ENCODE measurements at regions not wholly inside any gene's neighbourhood (a gene's known extent, or its start where the extent isn't known, plus 50 kb on each side); places are given as distances from the start of the nearest gene placed in this dataset.

DNA sequence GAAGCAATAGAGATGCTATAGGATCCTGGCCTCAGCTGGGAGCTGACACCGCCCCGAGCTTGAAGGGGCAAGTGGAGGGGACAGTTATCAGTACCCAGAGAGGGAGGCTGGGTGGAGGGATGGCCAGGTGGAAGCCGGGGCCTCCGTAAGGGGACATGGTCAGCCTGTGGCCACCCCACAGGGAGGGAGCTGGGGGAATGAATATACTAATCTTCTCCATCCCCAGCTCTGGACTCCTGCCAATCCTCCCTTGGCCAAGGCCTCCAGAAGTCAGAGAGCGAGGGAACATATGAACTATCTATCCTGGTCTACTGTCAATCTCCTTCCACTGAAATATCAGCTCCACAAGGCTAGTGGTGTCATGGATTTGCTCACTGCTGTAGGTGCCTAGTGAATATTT lies 109.3 kb downstream of the BOD1 start:
- Histone ChIP-seq H4K20me1 (ENCODE audit: insufficient read depth, low read length) (no peaks in the 10 kb centered on the region), H3K27ac (ENCODE audit: low read length) (no peak overlapping the region), H3K9ac (ENCODE audit: low read length) (no peak overlapping the region), H3K79me2 (ENCODE audit: low read length) (no peaks in the 10 kb centered on the region), H3K27me3 (ENCODE audit: low read depth, low read length) (peaks cover 15% of the 10 kb centered on the region; the same call in 1 of the 2 replicates), H3K4me1 (ENCODE audit: low read length) (no peaks in the 10 kb centered on the region), H2AFZ (ENCODE audit: low read depth, low read length) (no peak overlapping the region), H3K4me3 (ENCODE audit: low read length) (no peak overlapping the region), H3K4me2 (ENCODE audit: low read length) (no peak overlapping the region), H3K9me3 (ENCODE audit: insufficient read depth, low read length) (no peaks in the 10 kb centered on the region), H3K36me3 (replicated peaks; ENCODE audit: low read depth, low read length) (no peaks in the 10 kb centered on the region)
- TF ChIP-seq EZH2phosphoT487 (IDR thresholded peaks at IDR 0.05; ENCODE audit: low read depth) = no peak

DNA sequence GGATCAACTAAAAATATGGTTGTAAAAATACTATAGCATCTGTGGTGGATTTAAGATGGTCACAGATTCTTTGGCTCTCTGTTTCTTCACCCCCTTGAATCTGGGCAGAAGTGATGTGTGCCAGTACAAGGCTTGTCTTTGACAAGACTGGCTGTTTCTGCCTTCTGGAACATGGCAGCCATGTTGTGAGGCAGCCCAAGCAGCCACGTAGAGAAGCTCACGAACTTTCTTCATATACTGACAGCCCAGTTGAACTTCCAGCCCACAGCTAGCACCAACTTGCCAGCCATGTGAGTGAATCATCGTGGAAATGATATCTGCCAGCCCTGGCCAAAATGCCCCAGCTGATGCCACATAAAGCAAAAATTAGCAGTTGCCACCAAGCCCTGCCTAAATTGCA lies 110.8 kb downstream of the BOD1 start:
- H3K79me2 ChIP-seq (ENCODE audit: low read length) = no peaks in the 10 kb centered on the region
- H3K36me3 ChIP-seq (replicated peaks; ENCODE audit: low read depth, low read length) = no peaks in the 10 kb centered on the region
- H3K4me3 ChIP-seq (ENCODE audit: low read length) = no peak overlapping the region
- H3K9ac ChIP-seq (ENCODE audit: low read length) = no peak overlapping the region
- H4K20me1 ChIP-seq (ENCODE audit: insufficient read depth, low read length) = no peaks in the 10 kb centered on the region
- no peak overlapping the region for H3K27ac ChIP-seq (ENCODE audit: low read length)
- H3K4me2 ChIP-seq (ENCODE audit: low read length) = no peak overlapping the region
- H2AFZ ChIP-seq (ENCODE audit: low read depth, low read length) = no peak overlapping the region
- H3K27me3 ChIP-seq (ENCODE audit: low read depth, low read length) = peaks cover 22% of the 10 kb centered on the region; the same call in 1 of the 2 replicates
- no peak for TF ChIP-seq EZH2phosphoT487 (IDR thresholded peaks at IDR 0.05; ENCODE audit: low read depth)
- TF ChIP-seq, protein P1, sequence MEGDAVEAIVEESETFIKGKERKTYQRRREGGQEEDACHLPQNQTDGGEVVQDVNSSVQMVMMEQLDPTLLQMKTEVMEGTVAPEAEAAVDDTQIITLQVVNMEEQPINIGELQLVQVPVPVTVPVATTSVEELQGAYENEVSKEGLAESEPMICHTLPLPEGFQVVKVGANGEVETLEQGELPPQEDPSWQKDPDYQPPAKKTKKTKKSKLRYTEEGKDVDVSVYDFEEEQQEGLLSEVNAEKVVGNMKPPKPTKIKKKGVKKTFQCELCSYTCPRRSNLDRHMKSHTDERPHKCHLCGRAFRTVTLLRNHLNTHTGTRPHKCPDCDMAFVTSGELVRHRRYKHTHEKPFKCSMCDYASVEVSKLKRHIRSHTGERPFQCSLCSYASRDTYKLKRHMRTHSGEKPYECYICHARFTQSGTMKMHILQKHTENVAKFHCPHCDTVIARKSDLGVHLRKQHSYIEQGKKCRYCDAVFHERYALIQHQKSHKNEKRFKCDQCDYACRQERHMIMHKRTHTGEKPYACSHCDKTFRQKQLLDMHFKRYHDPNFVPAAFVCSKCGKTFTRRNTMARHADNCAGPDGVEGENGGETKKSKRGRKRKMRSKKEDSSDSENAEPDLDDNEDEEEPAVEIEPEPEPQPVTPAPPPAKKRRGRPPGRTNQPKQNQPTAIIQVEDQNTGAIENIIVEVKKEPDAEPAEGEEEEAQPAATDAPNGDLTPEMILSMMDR (IDR thresholded peaks at IDR 0.05; ENCODE audit: low read depth, low read length) = no peak
- no peaks in the 10 kb centered on the region for H3K4me1 ChIP-seq (ENCODE audit: low read length)
- no peaks in the 10 kb centered on the region for H3K9me3 ChIP-seq (ENCODE audit: insufficient read depth, low read length)

DNA sequence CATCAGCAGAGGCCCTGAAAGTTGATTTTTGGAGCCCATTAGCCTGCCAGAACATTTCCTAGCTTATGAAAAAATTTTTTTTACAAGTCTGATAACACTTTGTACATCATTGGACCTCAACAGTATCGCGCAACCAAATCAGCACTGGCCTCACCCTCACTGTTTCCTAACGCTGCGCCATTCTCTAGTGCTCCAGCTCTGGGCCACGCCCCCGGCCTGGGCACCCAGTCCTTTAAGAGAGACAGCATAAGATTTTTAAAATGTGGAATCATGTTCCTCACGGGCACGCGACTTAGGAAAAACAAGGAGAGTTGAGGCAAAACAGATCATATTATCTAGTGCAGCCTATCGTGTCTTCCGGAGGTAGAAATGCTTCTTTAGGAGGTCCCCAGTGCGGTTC lies 114.5 kb downstream of the BOD1 start:
- Histone ChIP-seq H3K4me2 (ENCODE audit: low read length) (no peak overlapping the region), H4K20me1 (ENCODE audit: insufficient read depth, low read length) (no peaks in the 10 kb centered on the region), H2AFZ (ENCODE audit: low read depth, low read length) (no peak overlapping the region), H3K27ac (ENCODE audit: low read length) (no peak overlapping the region), H3K9me3 (ENCODE audit: insufficient read depth, low read length) (no peaks in the 10 kb centered on the region), H3K36me3 (replicated peaks; ENCODE audit: low read depth, low read length) (no peaks in the 10 kb centered on the region), H3K9ac (ENCODE audit: low read length) (no peak overlapping the region), H3K27me3 (ENCODE audit: low read depth, low read length) (peaks cover 21% of the 10 kb centered on the region; the same call in 1 of the 2 replicates), H3K4me1 (ENCODE audit: low read length) (no peaks in the 10 kb centered on the region), H3K4me3 (ENCODE audit: low read length) (no peak overlapping the region), H3K79me2 (ENCODE audit: low read length) (no peaks in the 10 kb centered on the region)
- no peak for TF ChIP-seq EZH2phosphoT487 (IDR thresholded peaks at IDR 0.05; ENCODE audit: low read depth)
- TF ChIP-seq, protein P1 (IDR thresholded peaks at IDR 0.05; ENCODE audit: low read depth, low read length) = no peak

DNA sequence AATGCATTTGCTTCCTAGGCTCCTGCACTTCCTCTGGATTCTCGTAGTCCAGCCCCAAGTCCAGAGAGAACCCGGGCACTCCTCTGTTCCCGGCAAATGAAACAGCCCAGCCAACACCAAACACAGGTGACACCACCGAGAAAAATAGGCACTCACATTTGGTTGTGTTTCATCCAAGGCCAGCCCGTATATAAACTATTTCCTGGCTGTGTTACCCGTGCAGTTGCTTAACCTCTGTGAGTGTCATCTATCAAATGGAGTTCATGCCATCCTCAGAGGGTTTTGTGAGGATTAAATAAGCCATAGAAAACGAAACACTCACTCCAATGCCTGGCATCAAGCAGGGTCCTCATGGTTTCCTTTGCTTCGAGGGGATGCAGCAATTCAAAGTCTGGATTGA lies 115.2 kb downstream of the BOD1 start:
- H3K27ac ChIP-seq (ENCODE audit: low read length) = no peak overlapping the region
- H3K27me3 ChIP-seq (ENCODE audit: low read depth, low read length) = peaks cover 21% of the 10 kb centered on the region; the same call in 1 of the 2 replicates
- no peaks in the 10 kb centered on the region for H3K79me2 ChIP-seq (ENCODE audit: low read length)
- no peak overlapping the region for H2AFZ ChIP-seq (ENCODE audit: low read depth, low read length)
- H3K36me3 ChIP-seq (replicated peaks; ENCODE audit: low read depth, low read length) = no peaks in the 10 kb centered on the region
- no peak overlapping the region for H3K4me3 ChIP-seq (ENCODE audit: low read length)
- no peaks in the 10 kb centered on the region for H3K9me3 ChIP-seq (ENCODE audit: insufficient read depth, low read length)
- H3K4me2 ChIP-seq (ENCODE audit: low read length) = no peak overlapping the region
- TF ChIP-seq, protein P1 (IDR thresholded peaks at IDR 0.05; ENCODE audit: low read depth, low read length) = no peak
- no peak for TF ChIP-seq EZH2phosphoT487 (IDR thresholded peaks at IDR 0.05; ENCODE audit: low read depth)
- no peaks in the 10 kb centered on the region for H3K4me1 ChIP-seq (ENCODE audit: low read length)
- H3K9ac ChIP-seq (ENCODE audit: low read length) = no peak overlapping the region
- H4K20me1 ChIP-seq (ENCODE audit: insufficient read depth, low read length) = no peaks in the 10 kb centered on the region

DNA sequence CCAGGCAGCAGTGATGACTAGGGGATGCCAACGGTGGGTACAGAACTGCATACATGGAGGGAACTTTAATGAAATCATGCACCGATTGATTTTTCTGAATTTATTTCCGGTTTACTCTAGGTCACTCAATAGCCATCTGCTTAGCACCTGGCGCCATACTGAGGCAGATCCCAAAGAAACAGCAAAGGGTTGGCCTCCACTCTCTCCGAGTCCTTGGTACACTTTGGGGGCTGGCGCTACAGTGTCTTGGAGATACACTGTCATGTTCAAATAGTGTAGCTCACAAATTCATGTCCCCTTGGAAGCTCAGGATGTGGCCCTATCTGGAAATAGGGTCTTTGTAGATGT lies 116.3 kb downstream of the BOD1 start:
- Histone ChIP-seq H3K4me2 (ENCODE audit: low read length) (no peak overlapping the region), H3K9me3 (ENCODE audit: insufficient read depth, low read length) (no peaks in the 10 kb centered on the region), H3K4me1 (ENCODE audit: low read length) (no peaks in the 10 kb centered on the region), H2AFZ (ENCODE audit: low read depth, low read length) (no peak overlapping the region), H4K20me1 (ENCODE audit: insufficient read depth, low read length) (no peaks in the 10 kb centered on the region), H3K36me3 (replicated peaks; ENCODE audit: low read depth, low read length) (no peaks in the 10 kb centered on the region), H3K27ac (ENCODE audit: low read length) (no peak overlapping the region), H3K9ac (ENCODE audit: low read length) (no peak overlapping the region), H3K79me2 (ENCODE audit: low read length) (no peaks in the 10 kb centered on the region), H3K27me3 (ENCODE audit: low read depth, low read length) (peaks cover 25% of the 10 kb centered on the region; the same call in 1 of the 2 replicates), H3K4me3 (ENCODE audit: low read length) (no peak overlapping the region)
- no peak for TF ChIP-seq EZH2phosphoT487 (IDR thresholded peaks at IDR 0.05; ENCODE audit: low read depth)
- TF ChIP-seq, protein P1 (IDR thresholded peaks at IDR 0.05; ENCODE audit: low read depth, low read length) = no peak
